PC-3 (cell line): ENCODE measurements at regions not wholly inside any gene's neighbourhood (a gene's known extent, or its start where the extent isn't known, plus 50 kb on each side); places are given as distances from the start of the nearest gene placed in this dataset.

Source experiments
- ATAC-seq: fragments of 200-7000 bp; cut with Tn5 transposase; 2 replicates; pipeline ENCODE4 v1.9.1; 2020; ENCODE audit warnings: mild to moderate bottlenecking, moderate library complexity
- BruUV-seq: library from RNA; stranded (reverse); fragments of 400-500 nt; replicated peaks from 2 replicates; lab custom pipeline; 2021; lab: Mats Ljungman, UMichigan
- CTCF ChIA-PET: fragments of 300-600 bp; sonication (Branson Sonifier 250); formaldehyde crosslinking; loops from one replicate; lab custom pipeline; 2022; ENCODE audit warnings: antibody characterized with exemption; lab: Charles Lee
- POLR2A ChIA-PET: fragments of 300-600 bp; sonication (Branson Sonifier 250); formaldehyde crosslinking; loops from one replicate; lab custom pipeline; 2022; ENCODE audit warnings: antibody characterized with exemption; ENCODE audit not compliant: unreplicated experiment; lab: Charles Lee
- DNase-seq: peaks from one replicate; pipeline ENCODE4 v3.0.0-alpha.2; 2015
- H2AFZ ChIP-seq: fragments of 300-600 bp; sonication (generic); 2 replicates; pipeline ENCODE4 v1.6.0; 2016; ENCODE audit warnings: antibody characterized with exemption, low read length
- H3F3A ChIP-seq: fragments of 300-600 bp; sonication (generic); one replicate; pipeline ENCODE4 v1.6.0; 2017; ENCODE audit warnings: antibody characterized with exemption, low read length, control low read depth, mild to moderate bottlenecking; ENCODE audit not compliant: unreplicated experiment
- H3K27ac ChIP-seq: fragments of 300-600 bp; sonication (generic); 2 replicates; pipeline ENCODE4 v1.5.1; 2016; ENCODE audit warnings: mild to moderate bottlenecking, low read length
- H3K27me3 ChIP-seq: fragments of 300-600 bp; sonication (generic); 2 replicates; pipeline ENCODE4 v1.6.1; 2016; ENCODE audit warnings: low read length, mixed read lengths
- H3K36me3 ChIP-seq: fragments of 300-600 bp; sonication (generic); 2 replicates; pipeline ENCODE4 v1.6.1; 2016; ENCODE audit warnings: low read depth, mixed run types, low read length, mixed read lengths
- H3K4me1 ChIP-seq: fragments of 300-600 bp; sonication (generic); 2 replicates; pipeline ENCODE4 v1.5.1; 2016; ENCODE audit warnings: low read length; ENCODE audit not compliant: insufficient read depth
- H3K4me2 ChIP-seq: fragments of 300-600 bp; sonication (generic); 2 replicates; pipeline ENCODE4 v1.6.0; 2016; ENCODE audit warnings: low read length
- H3K4me3 ChIP-seq: fragments of 300-600 bp; sonication (generic); 2 replicates; pipeline ENCODE4 v1.5.1; 2016; ENCODE audit warnings: mild to moderate bottlenecking, low read length, mixed read lengths
- H3K79me2 ChIP-seq: fragments of 300-600 bp; sonication (generic); 2 replicates; pipeline ENCODE4 v1.6.1; 2017; ENCODE audit warnings: low read length, mixed read lengths
- H3K9ac ChIP-seq: fragments of 300-600 bp; sonication (generic); 2 replicates; pipeline ENCODE4 v1.6.0; 2016; ENCODE audit warnings: mild to moderate bottlenecking, low read length
- H3K9me2 ChIP-seq: fragments of 300-600 bp; sonication (generic); replicated peaks from 2 replicates; pipeline ENCODE4 v1.6.1; 2016; ENCODE audit warnings: mixed run types, low read length, mixed read lengths
- H3K9me3 ChIP-seq: fragments of 300-600 bp; sonication (generic); 2 replicates; pipeline ENCODE4 v1.6.1; 2016; ENCODE audit warnings: low read length, mixed read lengths
- H4K20me1 ChIP-seq: fragments of 300-600 bp; sonication (generic); 2 replicates; pipeline ENCODE4 v1.6.1; 2016; ENCODE audit warnings: low read length, mixed read lengths
- CTCF ChIP-seq: fragments of 300-600 bp; sonication (generic); conservative IDR thresholded peaks from 2 replicates; pipeline ENCODE4 v1.5.1; 2017; ENCODE audit warnings: antibody characterized with exemption, low read depth, mild to moderate bottlenecking, low read length
- EZH2 ChIP-seq: fragments of 300-600 bp; sonication (generic); IDR thresholded peaks from one replicate; pipeline ENCODE4 v1.6.1; 2017; ENCODE audit warnings: antibody characterized with exemption, mild to moderate bottlenecking, low read length; ENCODE audit not compliant: unreplicated experiment
- EZH2phosphoT487 ChIP-seq: fragments of 300-600 bp; sonication (generic); IDR thresholded peaks from 2 replicates; pipeline ENCODE4 v1.6.1; 2018; ENCODE audit warnings: mild to moderate bottlenecking, antibody characterized with exemption, low read length, borderline replicate concordance
- intact Hi-C: fragments of 100-400 bp; cut with micrococcal nuclease; formaldehyde crosslinking; loops from 2 replicates; pipeline ENCODE4 v1.9.0; 2023

DNA sequence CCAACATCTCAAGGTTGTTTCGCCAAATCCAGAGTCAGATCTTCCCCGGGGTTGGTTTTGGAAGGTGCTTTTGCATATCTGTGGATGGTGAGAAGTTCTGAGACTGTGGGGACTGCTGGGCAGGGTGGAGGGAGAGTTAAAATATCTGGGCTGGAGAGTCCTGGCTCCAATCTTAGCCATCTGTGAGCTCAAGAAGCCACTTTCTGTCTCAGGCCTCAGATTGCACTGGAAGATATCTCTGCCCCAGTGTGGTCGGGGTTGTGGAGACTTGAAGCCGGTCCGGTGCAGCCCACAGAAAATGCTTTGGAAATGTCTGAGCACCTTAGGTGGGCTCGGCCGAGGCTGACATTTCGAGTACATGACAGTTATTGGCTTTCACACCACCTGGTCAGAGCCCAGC is 72.2 kb upstream of the SFMBT2 start:
- no peak for ATAC-seq
- no TSS peak for BruUV-seq

GRCh38 chr10:7481368-7481765 is 70.5 kb upstream of the SFMBT2 start:
- intact Hi-C loops = no loop called here
- no peak for TF ChIP-seq EZH2
- TF ChIP-seq CTCF = no peak
- TF ChIP-seq EZH2phosphoT487 = no peak
- no peaks in the 10 kb centered on the region for H4K20me1 ChIP-seq
- H2AFZ ChIP-seq = no peak overlapping the region
- H3K9ac ChIP-seq = no peak overlapping the region
- POLR2A ChIA-PET = no interaction called here
- DNase-seq (no peak), ATAC-seq (no peak)
- no TSS peak for BruUV-seq
- H3F3A ChIP-seq = no peaks in the 10 kb centered on the region
- no peaks in the 10 kb centered on the region for H3K79me2 ChIP-seq
- no peak overlapping the region for H3K27ac ChIP-seq
- CTCF ChIA-PET = no interaction called here
- H3K9me2 ChIP-seq = no peaks in the 10 kb centered on the region
- H3K4me1 ChIP-seq = no peaks in the 10 kb centered on the region
- H3K4me3 ChIP-seq = no peak overlapping the region
- H3K4me2 ChIP-seq = no peak overlapping the region
- no peaks in the 10 kb centered on the region for H3K9me3 ChIP-seq
- H3K36me3 ChIP-seq = no peaks in the 10 kb centered on the region
- peaks cover 27% of the 10 kb centered on the region for H3K27me3 ChIP-seq

More for the DNA sequence above, 72.2 kb upstream of the SFMBT2 start:
- Histone ChIP-seq H3K27ac (no peak overlapping the region), H3K27me3 (peaks cover 27% of the 10 kb centered on the region), H4K20me1 (no peaks in the 10 kb centered on the region), H3K9me2 (no peaks in the 10 kb centered on the region), H3F3A (no peaks in the 10 kb centered on the region), H3K9ac (no peak overlapping the region), H3K36me3 (no peaks in the 10 kb centered on the region), H3K79me2 (no peaks in the 10 kb centered on the region), H2AFZ (no peak overlapping the region), H3K9me3 (no peaks in the 10 kb centered on the region), H3K4me2 (no peak overlapping the region), H3K4me1 (no peaks in the 10 kb centered on the region), H3K4me3 (no peak overlapping the region)
- TF ChIP-seq CTCF (no peak), EZH2 (no peak), EZH2phosphoT487 (no peak)
- ChIA-PET CTCF (no interaction called here), POLR2A (no interaction called here)
- no peak for DNase-seq
- intact Hi-C loops = no loop called here

- Histone ChIP-seq H3K4me3 (no peak overlapping the region), H3K4me2 (no peak overlapping the region), H3K27me3 (peaks cover 26% of the 10 kb centered on the region), H3K36me3 (no peaks in the 10 kb centered on the region), H3K79me2 (no peaks in the 10 kb centered on the region), H3K9me3 (no peaks in the 10 kb centered on the region), H3K9me2 (no peaks in the 10 kb centered on the region), H3K4me1 (no peaks in the 10 kb centered on the region), H3K9ac (no peak overlapping the region), H3F3A (no peaks in the 10 kb centered on the region), H4K20me1 (no peaks in the 10 kb centered on the region), H3K27ac (no peak overlapping the region), H2AFZ (no peak overlapping the region)
- POLR2A ChIA-PET = no interaction called here
- intact Hi-C loops = no loop called here
- DNase-seq (no peak), ATAC-seq (no peak)
- BruUV-seq = no TSS peak
- no peak for TF ChIP-seq EZH2phosphoT487
- TF ChIP-seq EZH2 = no peak
- no peak for TF ChIP-seq CTCF
- CTCF ChIA-PET = no interaction called here
Measured at GRCh38 chr10:7480742-7481367, 70.0 kb upstream of the SFMBT2 start.
